ENCODE measurements at regions not wholly inside any gene's neighbourhood (a gene's known extent, or its start where the extent isn't known, plus 50 kb on each side); places are given as distances from the start of the nearest gene placed in this dataset.
A peak's percentile ranks its signal among the peaks of the same experiment; 100 is the strongest.

- TF ChIP-seq, protein P1, sequence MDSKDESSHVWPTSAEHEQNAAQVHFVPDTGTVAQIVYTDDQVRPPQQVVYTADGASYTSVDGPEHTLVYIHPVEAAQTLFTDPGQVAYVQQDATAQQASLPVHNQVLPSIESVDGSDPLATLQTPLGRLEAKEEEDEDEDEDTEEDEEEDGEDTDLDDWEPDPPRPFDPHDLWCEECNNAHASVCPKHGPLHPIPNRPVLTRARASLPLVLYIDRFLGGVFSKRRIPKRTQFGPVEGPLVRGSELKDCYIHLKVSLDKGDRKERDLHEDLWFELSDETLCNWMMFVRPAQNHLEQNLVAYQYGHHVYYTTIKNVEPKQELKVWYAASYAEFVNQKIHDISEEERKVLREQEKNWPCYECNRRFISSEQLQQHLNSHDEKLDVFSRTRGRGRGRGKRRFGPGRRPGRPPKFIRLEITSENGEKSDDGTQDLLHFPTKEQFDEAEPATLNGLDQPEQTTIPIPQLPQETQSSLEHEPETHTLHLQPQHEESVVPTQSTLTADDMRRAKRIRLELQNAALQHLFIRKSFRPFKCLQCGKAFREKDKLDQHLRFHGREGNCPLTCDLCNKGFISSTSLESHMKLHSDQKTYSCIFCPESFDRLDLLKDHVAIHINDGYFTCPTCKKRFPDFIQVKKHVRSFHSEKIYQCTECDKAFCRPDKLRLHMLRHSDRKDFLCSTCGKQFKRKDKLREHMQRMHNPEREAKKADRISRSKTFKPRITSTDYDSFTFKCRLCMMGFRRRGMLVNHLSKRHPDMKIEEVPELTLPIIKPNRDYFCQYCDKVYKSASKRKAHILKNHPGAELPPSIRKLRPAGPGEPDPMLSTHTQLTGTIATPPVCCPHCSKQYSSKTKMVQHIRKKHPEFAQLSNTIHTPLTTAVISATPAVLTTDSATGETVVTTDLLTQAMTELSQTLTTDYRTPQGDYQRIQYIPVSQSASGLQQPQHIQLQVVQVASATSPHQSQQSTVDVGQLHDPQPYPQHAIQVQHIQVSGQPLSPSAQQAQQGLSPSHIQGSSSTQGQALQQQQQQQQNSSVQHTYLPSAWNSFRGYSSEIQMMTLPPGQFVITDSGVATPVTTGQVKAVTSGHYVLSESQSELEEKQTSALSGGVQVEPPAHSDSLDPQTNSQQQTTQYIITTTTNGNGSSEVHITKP (tag by site-specific recombination; IDR thresholded peaks at IDR 0.05): peak; percentile 34
- no peak for TF ChIP-seq ZEB2 (tag by site-specific recombination; IDR thresholded peaks at IDR 0.05)
- TF ChIP-seq ZNF169 (tag by site-specific recombination; IDR thresholded peaks at IDR 0.05): no peak
- no peak for TF ChIP-seq ZNF623 (tag by site-specific recombination; IDR thresholded peaks at IDR 0.05)
- TF ChIP-seq ZNF266 (tag by site-specific recombination; IDR thresholded peaks at IDR 0.05; ENCODE audit: low read depth): no peak
- TF ChIP-seq KLF1 (tag by site-specific recombination; IDR thresholded peaks at IDR 0.05): peak; percentile 95
- TF ChIP-seq ZNF398 (tag by site-specific recombination; IDR thresholded peaks at IDR 0.05): peak; percentile 72
- no peak for TF ChIP-seq ZNF473 (tag by site-specific recombination; IDR thresholded peaks at IDR 0.05)
- no peak for TF ChIP-seq ZNF785 (tag by site-specific recombination; IDR thresholded peaks at IDR 0.05)
- TF ChIP-seq ZNF792 (tag by site-specific recombination; IDR thresholded peaks at IDR 0.05): no peak
- no peak for TF ChIP-seq ZNF670 (tag by site-specific recombination; IDR thresholded peaks at IDR 0.05; ENCODE audit: low read depth)
- TF ChIP-seq PRDM2 (tag by site-specific recombination; IDR thresholded peaks at IDR 0.05; ENCODE audit: borderline replicate concordance): no peak
- no peak for TF ChIP-seq ZNF529 (tag by site-specific recombination; IDR thresholded peaks at IDR 0.05; ENCODE audit: insufficient replicate concordance)
- TF ChIP-seq KLF8 (tag by site-specific recombination; IDR thresholded peaks at IDR 0.05): 0 out of 2 replicates have a peak, but pooled peaks have one; percentile 39
- TF ChIP-seq ZNF549 (tag by site-specific recombination; IDR thresholded peaks at IDR 0.05): no peak
- TF ChIP-seq RBAK (tag by site-specific recombination; IDR thresholded peaks at IDR 0.05): no peak
- TF ChIP-seq ZNF146 (tag by site-specific recombination; IDR thresholded peaks at IDR 0.05): no peak
- TF ChIP-seq ZIC2 (tag by site-specific recombination; IDR thresholded peaks at IDR 0.05): peak; percentile 52
- TF ChIP-seq ZNF214 (tag by site-specific recombination; IDR thresholded peaks at IDR 0.05; ENCODE audit: borderline replicate concordance): no peak
- TF ChIP-seq SP3 (tag by site-specific recombination; IDR thresholded peaks at IDR 0.05): peak; percentile 59
- no peak for TF ChIP-seq SCRT2 (tag by site-specific recombination; IDR thresholded peaks at IDR 0.05)
- TF ChIP-seq ZNF324 (tag by site-specific recombination; IDR thresholded peaks at IDR 0.05): no peak
- TF ChIP-seq ZNF521 (tag by site-specific recombination; IDR thresholded peaks at IDR 0.05): no peak
- TF ChIP-seq ZNF585B (tag by site-specific recombination; IDR thresholded peaks at IDR 0.05): no peak
- TF ChIP-seq ZNF175 (tag by site-specific recombination; IDR thresholded peaks at IDR 0.05): no peak
These were observed 95.5 kb downstream of the OAT start (continued) for GRCh38 chr10:124323111-124323725.

Data from HEK293 (cell line).